Loucy (cell line): ENCODE measurements at regions not wholly inside any gene's neighbourhood (a gene's known extent, or its start where the extent isn't known, plus 50 kb on each side); places are given as distances from the start of the nearest gene placed in this dataset.

Experiments used
- H2AFZ ChIP-seq: fragments of 200-600 bp; sonication (generic); 2 replicates; pipeline ENCODE4 v1.6.0; 2016; ENCODE audit warnings: antibody characterized with exemption, mild to moderate bottlenecking, low read length, moderate library complexity
- H3F3A ChIP-seq: fragments of 200-600 bp; 2 replicates; pipeline ENCODE4 v1.6.0; 2016; ENCODE audit warnings: antibody characterized with exemption, low read depth, mild to moderate bottlenecking
- H3K27me3 ChIP-seq: fragments of 200-600 bp; sonication (generic); 2 replicates; pipeline ENCODE4 v1.6.1; 2014; ENCODE audit warnings: low read length, mild to moderate bottlenecking; ENCODE audit not compliant: insufficient read depth, poor library complexity, severe bottlenecking
- H3K36me3 ChIP-seq: fragments of 200-600 bp; sonication (generic); 2 replicates; pipeline ENCODE4 v1.6.1; 2016; ENCODE audit warnings: low read length; ENCODE audit not compliant: insufficient read depth
- H3K4me1 ChIP-seq: fragments of 200-600 bp; sonication (generic); 2 replicates; pipeline ENCODE4 v1.5.1; 2014; ENCODE audit warnings: low read length, mild to moderate bottlenecking; ENCODE audit not compliant: insufficient read depth, poor library complexity, severe bottlenecking
- H3K4me2 ChIP-seq: fragments of 200-600 bp; sonication (generic); 2 replicates; pipeline ENCODE4 v1.6.0; 2014; ENCODE audit warnings: antibody characterized with exemption, low read length, low read depth, mild to moderate bottlenecking; ENCODE audit not compliant: poor library complexity, severe bottlenecking
- H3K4me3 ChIP-seq: fragments of 200-600 bp; sonication (generic); 2 replicates; pipeline ENCODE4 v1.5.1; 2014; ENCODE audit warnings: low read length, mild to moderate bottlenecking, mixed read lengths; ENCODE audit not compliant: poor library complexity, severe bottlenecking
- H3K79me2 ChIP-seq: fragments of 200-600 bp; sonication (generic); 2 replicates; pipeline ENCODE4 v1.6.1; 2014; ENCODE audit warnings: low read length; ENCODE audit not compliant: insufficient read depth
- H3K9ac ChIP-seq: fragments of 200-600 bp; sonication (generic); 2 replicates; pipeline ENCODE4 v1.6.0; 2014; ENCODE audit warnings: mild to moderate bottlenecking, low read depth, low read length, moderate library complexity; ENCODE audit not compliant: poor library complexity, severe bottlenecking
- H3K9me2 ChIP-seq: fragments of 200-600 bp; sonication (generic); replicated peaks from 2 replicates; pipeline ENCODE4 v1.6.1; 2016; ENCODE audit warnings: low read depth, low read length, mixed read lengths
- H3K9me3 ChIP-seq: fragments of 200-600 bp; sonication (generic); 2 replicates; pipeline ENCODE4 v1.6.1; 2014; ENCODE audit warnings: mild to moderate bottlenecking, antibody characterized with exemption, low read length, low read depth; ENCODE audit not compliant: insufficient read depth
- H4K20me1 ChIP-seq: fragments of 200-600 bp; sonication (generic); 2 replicates; pipeline ENCODE4 v1.6.0; 2014; ENCODE audit warnings: antibody characterized with exemption, low read length, mild to moderate bottlenecking; ENCODE audit not compliant: insufficient read depth, poor library complexity, severe bottlenecking
- EZH2phosphoT487 ChIP-seq: fragments of 200-600 bp; IDR thresholded peaks from 2 replicates; pipeline ENCODE4 v1.6.1; 2018; ENCODE audit warnings: antibody characterized with exemption, mild to moderate bottlenecking, moderate library complexity, borderline replicate concordance
- TF ChIP-seq, protein P1 (sequence below): fragments of 200-600 bp; sonication (generic); conservative IDR thresholded peaks from 2 replicates; pipeline ENCODE4 v1.5.1; 2014; ENCODE audit warnings: mild to moderate bottlenecking, antibody characterized with exemption, low read length

DNA sequence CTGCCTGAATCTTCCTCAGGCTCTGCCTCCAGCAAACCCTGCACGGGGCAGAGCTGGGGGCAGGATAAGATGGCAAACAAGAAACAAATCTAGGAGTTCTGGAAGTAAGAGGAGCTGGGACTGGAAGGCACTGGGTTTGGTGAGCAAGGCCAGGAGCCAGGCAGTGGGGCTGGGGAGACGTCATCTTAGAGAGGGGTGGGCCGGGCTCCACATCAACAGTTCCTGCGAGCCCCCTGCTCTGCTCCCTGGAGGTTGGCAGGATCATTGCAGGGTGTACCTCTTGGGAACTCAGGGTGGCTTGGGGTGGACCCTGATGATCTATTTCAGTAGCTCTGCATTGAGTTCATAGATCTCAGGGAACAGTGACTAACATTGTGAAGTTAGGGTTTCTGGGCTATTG is 87.3 kb upstream of the PRR23E start:
- H3K27me3 ChIP-seq, result no peaks in the 10 kb centered on the region

DNA sequence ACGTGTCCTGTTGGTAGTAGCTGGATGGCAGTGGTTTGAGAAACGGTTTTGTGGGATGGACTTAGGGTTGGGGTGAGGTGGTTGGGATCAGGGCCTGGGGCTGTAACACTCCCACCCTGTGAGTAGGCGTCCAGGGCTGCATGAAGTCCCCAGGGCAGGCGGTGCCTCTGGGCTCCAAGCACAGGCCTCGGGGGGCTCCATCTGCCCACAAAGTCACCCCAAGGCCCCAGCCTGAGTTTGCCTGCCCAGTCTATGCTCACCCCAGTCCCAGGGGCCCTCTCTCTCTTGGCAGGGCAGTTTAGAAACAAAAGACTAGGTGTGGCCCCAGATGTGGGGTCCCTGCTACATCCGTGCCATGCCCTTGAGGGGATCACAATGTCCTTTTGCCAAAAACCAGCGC is 86.9 kb upstream of the PRR23E start:
- no peak overlapping the region for H3K4me2 ChIP-seq
- H3K79me2 ChIP-seq, result no peaks in the 10 kb centered on the region
- no peaks in the 10 kb centered on the region for H3K27me3 ChIP-seq
- no peaks in the 10 kb centered on the region for H4K20me1 ChIP-seq
- no peaks in the 10 kb centered on the region for H3K4me1 ChIP-seq
- no peak overlapping the region for H2AFZ ChIP-seq
- H3K9me2 ChIP-seq, result no peaks in the 10 kb centered on the region
- no peaks in the 10 kb centered on the region for H3K36me3 ChIP-seq
- TF ChIP-seq, protein P1, sequence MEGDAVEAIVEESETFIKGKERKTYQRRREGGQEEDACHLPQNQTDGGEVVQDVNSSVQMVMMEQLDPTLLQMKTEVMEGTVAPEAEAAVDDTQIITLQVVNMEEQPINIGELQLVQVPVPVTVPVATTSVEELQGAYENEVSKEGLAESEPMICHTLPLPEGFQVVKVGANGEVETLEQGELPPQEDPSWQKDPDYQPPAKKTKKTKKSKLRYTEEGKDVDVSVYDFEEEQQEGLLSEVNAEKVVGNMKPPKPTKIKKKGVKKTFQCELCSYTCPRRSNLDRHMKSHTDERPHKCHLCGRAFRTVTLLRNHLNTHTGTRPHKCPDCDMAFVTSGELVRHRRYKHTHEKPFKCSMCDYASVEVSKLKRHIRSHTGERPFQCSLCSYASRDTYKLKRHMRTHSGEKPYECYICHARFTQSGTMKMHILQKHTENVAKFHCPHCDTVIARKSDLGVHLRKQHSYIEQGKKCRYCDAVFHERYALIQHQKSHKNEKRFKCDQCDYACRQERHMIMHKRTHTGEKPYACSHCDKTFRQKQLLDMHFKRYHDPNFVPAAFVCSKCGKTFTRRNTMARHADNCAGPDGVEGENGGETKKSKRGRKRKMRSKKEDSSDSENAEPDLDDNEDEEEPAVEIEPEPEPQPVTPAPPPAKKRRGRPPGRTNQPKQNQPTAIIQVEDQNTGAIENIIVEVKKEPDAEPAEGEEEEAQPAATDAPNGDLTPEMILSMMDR, result no peak
- no peak for TF ChIP-seq EZH2phosphoT487
- H3K4me3 ChIP-seq, result no peak overlapping the region
- H3F3A ChIP-seq, result no peaks in the 10 kb centered on the region
- H3K9ac ChIP-seq, result no peak overlapping the region
- H3K9me3 ChIP-seq, result no peaks in the 10 kb centered on the region

More for the DNA sequence above, 87.3 kb upstream of the PRR23E start:
- Histone ChIP-seq H4K20me1 (no peaks in the 10 kb centered on the region), H3K4me3 (no peak overlapping the region), H3K4me2 (no peak overlapping the region), H3K36me3 (no peaks in the 10 kb centered on the region), H3K9me3 (no peaks in the 10 kb centered on the region), H3K4me1 (no peaks in the 10 kb centered on the region), H3K79me2 (no peaks in the 10 kb centered on the region), H2AFZ (no peak overlapping the region), H3K9me2 (no peaks in the 10 kb centered on the region), H3F3A (no peaks in the 10 kb centered on the region), H3K9ac (no peak overlapping the region)
- no peak for TF ChIP-seq EZH2phosphoT487
- TF ChIP-seq, protein P1, result no peak; the same call in 1 of the 2 replicates

DNA sequence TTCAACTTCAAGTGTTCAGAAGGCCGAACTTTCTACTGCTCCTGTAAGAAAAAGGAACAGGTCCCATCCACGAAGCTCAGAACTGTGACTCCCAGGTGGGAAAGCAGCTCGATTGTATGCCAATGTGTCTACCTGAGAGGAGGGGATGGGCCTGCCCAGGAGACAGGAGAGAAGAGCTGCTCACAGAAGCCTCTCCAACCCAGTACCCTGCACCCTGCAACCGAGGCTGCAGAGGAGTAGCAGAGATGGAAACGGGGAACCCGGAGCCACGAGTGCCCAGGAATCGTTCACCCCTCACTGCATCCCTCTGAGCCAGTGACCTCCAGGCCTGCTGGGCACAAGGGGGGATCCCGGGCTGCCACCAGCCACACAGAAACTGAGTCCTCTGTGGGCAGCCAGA is 86.5 kb upstream of the PRR23E start:
- H3K36me3 ChIP-seq, result no peaks in the 10 kb centered on the region
- no peak for TF ChIP-seq EZH2phosphoT487
- TF ChIP-seq, protein P1, result no peak
- H3F3A ChIP-seq, result no peaks in the 10 kb centered on the region

More for the DNA sequence above, 86.5 kb upstream of the PRR23E start:
- H3K4me3 ChIP-seq, result no peak overlapping the region
- H3K9me3 ChIP-seq, result no peaks in the 10 kb centered on the region
- no peaks in the 10 kb centered on the region for H4K20me1 ChIP-seq
- H3K9ac ChIP-seq, result no peak overlapping the region
- no peaks in the 10 kb centered on the region for H3K79me2 ChIP-seq
- H3K4me2 ChIP-seq, result no peak overlapping the region
- H3K9me2 ChIP-seq, result no peaks in the 10 kb centered on the region
- peaks cover 1% of the 10 kb centered on the region for H3K27me3 ChIP-seq
- no peaks in the 10 kb centered on the region for H3K4me1 ChIP-seq
- no peak overlapping the region for H2AFZ ChIP-seq
